Uterus (tissue), 2 donors: ENCODE measurements at regions not wholly inside any gene's neighbourhood (a gene's known extent, or its start where the extent isn't known, plus 50 kb on each side); places are given as distances from the start of the nearest gene placed in this dataset.

Experiments used
- POLR2A ChIP-seq, 2 donors: fragments of 450-650 bp; IDR thresholded peaks; one replicate each; pipeline ENCODE4 v1.6.1; 2016; ENCODE audit warnings: antibody characterized with exemption in 2 of 2, mild to moderate bottlenecking in 1 of 2, moderate library complexity in 1 of 2
- TF ChIP-seq, protein P1 (sequence below), 4 experiments: fragments of 200-600 bp in 2 of 4; fragments of 450-650 bp in 2 of 4; sonication (generic) in 2 of 4; IDR thresholded peaks; one replicate each; pipeline ENCODE4 v1.5.1; 2016 to 2019; ENCODE audit warnings: antibody characterized with exemption in 4 of 4, mild to moderate bottlenecking in 2 of 4, moderate library complexity in 1 of 4

- TF ChIP-seq, protein P1, sequence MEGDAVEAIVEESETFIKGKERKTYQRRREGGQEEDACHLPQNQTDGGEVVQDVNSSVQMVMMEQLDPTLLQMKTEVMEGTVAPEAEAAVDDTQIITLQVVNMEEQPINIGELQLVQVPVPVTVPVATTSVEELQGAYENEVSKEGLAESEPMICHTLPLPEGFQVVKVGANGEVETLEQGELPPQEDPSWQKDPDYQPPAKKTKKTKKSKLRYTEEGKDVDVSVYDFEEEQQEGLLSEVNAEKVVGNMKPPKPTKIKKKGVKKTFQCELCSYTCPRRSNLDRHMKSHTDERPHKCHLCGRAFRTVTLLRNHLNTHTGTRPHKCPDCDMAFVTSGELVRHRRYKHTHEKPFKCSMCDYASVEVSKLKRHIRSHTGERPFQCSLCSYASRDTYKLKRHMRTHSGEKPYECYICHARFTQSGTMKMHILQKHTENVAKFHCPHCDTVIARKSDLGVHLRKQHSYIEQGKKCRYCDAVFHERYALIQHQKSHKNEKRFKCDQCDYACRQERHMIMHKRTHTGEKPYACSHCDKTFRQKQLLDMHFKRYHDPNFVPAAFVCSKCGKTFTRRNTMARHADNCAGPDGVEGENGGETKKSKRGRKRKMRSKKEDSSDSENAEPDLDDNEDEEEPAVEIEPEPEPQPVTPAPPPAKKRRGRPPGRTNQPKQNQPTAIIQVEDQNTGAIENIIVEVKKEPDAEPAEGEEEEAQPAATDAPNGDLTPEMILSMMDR (IDR thresholded peaks at IDR 0.05), result no peak
- no peak for TF ChIP-seq POLR2A (IDR thresholded peaks at IDR 0.05)
Measured at GRCh38 chr6:4635666-4636065, 140.5 kb upstream of the CDYL start.
